DND-41 (cell line): ENCODE measurements at regions not wholly inside any gene's neighbourhood (a gene's known extent, or its start where the extent isn't known, plus 50 kb on each side); places are given as distances from the start of the nearest gene placed in this dataset.

Experiments
- ATAC-seq: fragments of 200-7000 bp; cut with Tn5 transposase; 3 replicates; pipeline ENCODE4 v1.9.1; 2021; ENCODE audit warnings: low read depth; ENCODE audit not compliant: insufficient read depth
- DNase-seq: peaks from one replicate; pipeline ENCODE4 v3.0.0-alpha.2; 2020
- H2AFZ ChIP-seq: 2 replicates; pipeline ENCODE4 v1.6.0; 2012; ENCODE audit warnings: low read depth, low read length
- H3K27ac ChIP-seq: 2 replicates; pipeline ENCODE4 v1.5.1; 2012; ENCODE audit warnings: low read length, inconsistent platforms
- H3K27me3 ChIP-seq: fragments of 200-600 bp; sonication (generic); 2 replicates; pipeline ENCODE4 v1.6.0; 2012; ENCODE audit warnings: low read length, mild to moderate bottlenecking, inconsistent platforms; ENCODE audit not compliant: insufficient read depth, poor library complexity
- H3K36me3 ChIP-seq: 2 replicates; pipeline ENCODE4 v1.5.1; 2012; ENCODE audit warnings: low read length, inconsistent platforms; ENCODE audit not compliant: insufficient read depth
- H3K4me1 ChIP-seq: 2 replicates; pipeline ENCODE4 v1.5.1; 2012; ENCODE audit warnings: mild to moderate bottlenecking, low read length; ENCODE audit not compliant: insufficient read depth
- H3K4me2 ChIP-seq: 2 replicates; pipeline ENCODE4 v1.6.0; 2012; ENCODE audit warnings: mild to moderate bottlenecking, moderate library complexity, low read length, inconsistent platforms; ENCODE audit not compliant: insufficient read depth
- H3K4me3 ChIP-seq, 2 experiments: fragments of 200-600 bp in 1 of 2; shearing (Covaris generic) in 1 of 2; 2 replicates each; pipeline ENCODE4 v1.5.1; 2012 to 2016; ENCODE audit warnings: inconsistent platforms in 2 of 2, low read length in 2 of 2, mild to moderate bottlenecking in 2 of 2, low read depth in 1 of 2, moderate library complexity in 1 of 2
- H3K79me2 ChIP-seq: 2 replicates; pipeline ENCODE4 v1.6.0; 2012; ENCODE audit warnings: low read length, inconsistent platforms; ENCODE audit not compliant: insufficient read depth
- H3K9ac ChIP-seq: 2 replicates; pipeline ENCODE4 v1.6.0; 2012; ENCODE audit warnings: low read depth, mild to moderate bottlenecking, inconsistent platforms, low read length, moderate library complexity
- H3K9me3 ChIP-seq: 2 replicates; pipeline ENCODE4 v1.5.1; 2012; ENCODE audit warnings: low read length, moderate library complexity, mild to moderate bottlenecking, inconsistent platforms; ENCODE audit not compliant: insufficient read depth, severe bottlenecking
- H4K20me1 ChIP-seq: 2 replicates; pipeline ENCODE4 v1.6.0; 2012; ENCODE audit warnings: low read length; ENCODE audit not compliant: insufficient read depth
- CTCF ChIP-seq: IDR thresholded peaks from 2 replicates; pipeline ENCODE4 v1.5.1; 2012; ENCODE audit warnings: borderline replicate concordance, low read length, moderate library complexity, mild to moderate bottlenecking; ENCODE audit not compliant: poor library complexity, severe bottlenecking; ENCODE audit errors: extremely low read depth
- EZH2 ChIP-seq: IDR thresholded peaks from 3 replicates; pipeline ENCODE4 v1.6.1; 2012; ENCODE audit warnings: borderline replicate concordance, low read depth, mild to moderate bottlenecking, moderate library complexity, low read length, inconsistent platforms; ENCODE audit not compliant: severe bottlenecking

DNA sequence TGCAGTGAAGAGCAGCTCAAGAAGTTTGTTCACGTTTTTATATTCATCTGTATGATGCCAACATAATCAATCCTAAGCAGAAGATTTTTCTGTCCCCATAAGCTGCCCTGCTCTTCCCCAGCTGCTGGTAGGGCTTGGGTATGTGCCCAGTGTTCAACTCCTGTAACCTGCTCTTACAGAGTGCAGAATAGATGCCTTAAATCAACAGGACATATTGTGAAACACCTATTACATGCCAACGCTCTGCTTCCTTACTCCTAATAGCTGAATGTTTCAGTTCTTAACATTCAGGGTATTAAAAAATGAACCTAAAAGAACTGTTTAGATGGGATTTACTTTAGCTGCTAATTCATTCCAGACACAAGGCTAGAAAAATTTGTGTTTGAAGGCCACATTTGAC, 190.9 kb downstream of the HS3ST3A1 start:
- no peak overlapping the region for H3K9ac ChIP-seq
- no peaks in the 10 kb centered on the region for H3K36me3 ChIP-seq
- H2AFZ ChIP-seq, result no peak overlapping the region
- no peaks in the 10 kb centered on the region for H3K9me3 ChIP-seq
- no peaks in the 10 kb centered on the region for H3K27me3 ChIP-seq
- no peaks in the 10 kb centered on the region for H4K20me1 ChIP-seq
- no peak overlapping the region for H3K4me2 ChIP-seq
- H3K4me3 ChIP-seq, result no peak overlapping the region
- no peaks in the 10 kb centered on the region for H3K79me2 ChIP-seq
- H3K27ac ChIP-seq, result no peak overlapping the region
- H3K4me1 ChIP-seq, result no peaks in the 10 kb centered on the region
- DNase-seq, result no peak
- TF ChIP-seq CTCF (no peak), EZH2 (no peak)
- ATAC-seq, result no peak

GRCh38 chr17:13410214-13410613, 191.5 kb downstream of the HS3ST3A1 start:
- no peak for TF ChIP-seq CTCF
- no peak for TF ChIP-seq EZH2
- H3K79me2 ChIP-seq, result no peaks in the 10 kb centered on the region
- no peak for DNase-seq
- H3K27me3 ChIP-seq, result no peaks in the 10 kb centered on the region
- no peak overlapping the region for H3K4me2 ChIP-seq
- no peak for ATAC-seq
- H3K4me3 ChIP-seq, result no peak overlapping the region
- no peaks in the 10 kb centered on the region for H3K4me1 ChIP-seq
- no peak overlapping the region for H2AFZ ChIP-seq
- no peak overlapping the region for H3K9ac ChIP-seq
- H3K9me3 ChIP-seq, result no peaks in the 10 kb centered on the region
- H4K20me1 ChIP-seq, result no peaks in the 10 kb centered on the region
- no peak overlapping the region for H3K27ac ChIP-seq
- no peaks in the 10 kb centered on the region for H3K36me3 ChIP-seq

- Histone ChIP-seq H3K4me3 (no peak overlapping the region), H3K27me3 (no peaks in the 10 kb centered on the region), H3K4me2 (no peak overlapping the region), H3K9me3 (no peaks in the 10 kb centered on the region), H4K20me1 (no peaks in the 10 kb centered on the region), H3K79me2 (no peaks in the 10 kb centered on the region), H3K4me1 (no peaks in the 10 kb centered on the region), H3K27ac (no peak overlapping the region), H3K36me3 (no peaks in the 10 kb centered on the region), H2AFZ (no peak overlapping the region), H3K9ac (no peak overlapping the region)
- no peak for DNase-seq
- TF ChIP-seq EZH2 (no peak), CTCF (no peak)
- ATAC-seq, result no peak
Observed at GRCh38 chr17:13409455-13409854, 192.3 kb downstream of the HS3ST3A1 start.

- no peak overlapping the region for H3K27ac ChIP-seq
- H3K9ac ChIP-seq, result no peak overlapping the region
- no peak overlapping the region for H3K4me3 ChIP-seq
- no peak overlapping the region for H3K4me2 ChIP-seq
- H3K9me3 ChIP-seq, result no peaks in the 10 kb centered on the region
- H3K4me1 ChIP-seq, result no peaks in the 10 kb centered on the region
- no peaks in the 10 kb centered on the region for H3K36me3 ChIP-seq
- TF ChIP-seq EZH2 (no peak), CTCF (no peak)
- H2AFZ ChIP-seq, result no peak overlapping the region
- DNase-seq (no peak), ATAC-seq (no peak)
- no peaks in the 10 kb centered on the region for H3K79me2 ChIP-seq
- no peaks in the 10 kb centered on the region for H3K27me3 ChIP-seq
- no peaks in the 10 kb centered on the region for H4K20me1 ChIP-seq
Observed at GRCh38 chr17:13407381-13407780, 194.3 kb downstream of the HS3ST3A1 start.
